Keratinocyte (primary cell): ENCODE measurements at regions not wholly inside any gene's neighbourhood (a gene's known extent, or its start where the extent isn't known, plus 50 kb on each side); places are given as distances from the start of the nearest gene placed in this dataset.

ENCODE experiments used
- DNase-seq: peaks from one replicate; pipeline ENCODE4 v3.0.0-alpha.2; 2011; ENCODE audit warnings: low read depth, missing footprints, low spot score
- FAIRE-seq: peaks from 2 replicates; lab custom pipeline; 2011; peaks lifted over from hg19 to GRCh38; lab: Jason Lieb, UNC
- H2AFZ ChIP-seq: 2 replicates; pipeline ENCODE4 v1.6.0; 2012; ENCODE audit warnings: low read length, control low read depth, inconsistent platforms; ENCODE audit not compliant: control insufficient read depth
- H3K27ac ChIP-seq: 2 replicates; pipeline ENCODE4 v1.5.1; 2011; ENCODE audit warnings: low read length; ENCODE audit not compliant: control insufficient read depth, insufficient read depth
- H3K27me3 ChIP-seq: 3 replicates; pipeline ENCODE4 v1.6.0; 2011; ENCODE audit warnings: low read length; ENCODE audit not compliant: control insufficient read depth, insufficient read depth; ENCODE audit errors: extremely low read depth
- H3K36me3 ChIP-seq, 2 experiments: 2 replicates in 1 of 2; 3 replicates in 1 of 2; pipeline ENCODE4 v1.5.1; 2011; ENCODE audit warnings: low read length in 2 of 2, mild to moderate bottlenecking in 1 of 2; ENCODE audit not compliant: control insufficient read depth in 2 of 2, insufficient read depth in 2 of 2; ENCODE audit errors: extremely low read depth in 1 of 2
- H3K4me1 ChIP-seq: 3 replicates; pipeline ENCODE4 v1.5.1; 2011; ENCODE audit warnings: low read length; ENCODE audit not compliant: control insufficient read depth, insufficient read depth; ENCODE audit errors: extremely low read depth
- H3K4me2 ChIP-seq: 3 replicates; pipeline ENCODE4 v1.6.0; 2011; ENCODE audit warnings: low read depth, low read length; ENCODE audit not compliant: control insufficient read depth, insufficient read depth; ENCODE audit errors: extremely low read depth
- H3K4me3 ChIP-seq, 3 experiments: fragments of 200-600 bp in 1 of 3; sonication (generic) in 1 of 3; 2 replicates in 2 of 3; 3 replicates in 1 of 3; pipeline ENCODE4 v1.5.1; 2011 to 2016; ENCODE audit warnings: low read length in 3 of 3, mild to moderate bottlenecking in 3 of 3, control low read depth in 2 of 3, inconsistent platforms in 1 of 3, low read depth in 1 of 3, mixed read lengths in 1 of 3, mixed run types in 1 of 3, moderate library complexity in 1 of 3; ENCODE audit not compliant: control insufficient read depth in 2 of 3, insufficient read depth in 2 of 3; ENCODE audit errors: extremely low read depth in 1 of 3
- H3K79me2 ChIP-seq: 2 replicates; pipeline ENCODE4 v1.6.0; 2012; ENCODE audit warnings: low read length; ENCODE audit not compliant: control insufficient read depth, insufficient read depth
- H3K9ac ChIP-seq: 3 replicates; pipeline ENCODE4 v1.6.0; 2011; ENCODE audit warnings: low read length; ENCODE audit not compliant: control insufficient read depth, insufficient read depth; ENCODE audit errors: extremely low read depth
- H3K9me1 ChIP-seq: 3 replicates; pipeline ENCODE4 v1.6.0; 2011; ENCODE audit warnings: low read length; ENCODE audit not compliant: control insufficient read depth, insufficient read depth; ENCODE audit errors: extremely low read depth
- H3K9me3 ChIP-seq: 2 replicates; pipeline ENCODE4 v1.5.1; 2012; ENCODE audit warnings: low read depth, low read length; ENCODE audit not compliant: control insufficient read depth
- H4K20me1 ChIP-seq: 3 replicates; pipeline ENCODE4 v1.6.0; 2011; ENCODE audit warnings: low read length; ENCODE audit not compliant: control insufficient read depth, insufficient read depth; ENCODE audit errors: extremely low read depth
- CTCF ChIP-seq, 3 experiments: IDR thresholded peaks in 1 of 3; conservative IDR thresholded peaks in 1 of 3; optimal IDR thresholded peaks in 1 of 3; 2 replicates in 2 of 3; 3 replicates in 1 of 3; pipeline versions ENCODE3 to v1.5.1; 2011; ENCODE audit warnings: low read length in 3 of 3, mild to moderate bottlenecking in 3 of 3, moderate library complexity in 2 of 3, control low read depth in 1 of 3, inconsistent platforms in 1 of 3; ENCODE audit not compliant: insufficient read depth in 2 of 3; ENCODE audit errors: extremely low read depth in 1 of 3
- EZH2 ChIP-seq: IDR thresholded peaks from one replicate; pipeline ENCODE4 v1.6.1; 2012; ENCODE audit warnings: inconsistent platforms, mild to moderate bottlenecking, low read length, moderate library complexity
- dilution Hi-C: fragments of 300-500 bp; cut with MboI; formaldehyde crosslinking; loops from one replicate; pipeline ENCODE4 v1.7.0; 2020; ENCODE audit warnings: low sequenced_read_pairs; ENCODE audit not compliant: extremely low pct_ligation_motif_present

GRCh38 chr1:88237058-88237457 lies 447.0 kb upstream of the PKN2 start:
- no peak overlapping the region for H2AFZ ChIP-seq
- dilution Hi-C loops: no loop called here

GRCh38 chr1:88239205-88239604 lies 444.9 kb upstream of the PKN2 start:
- Histone ChIP-seq H3K27ac (no peak overlapping the region), H4K20me1 (no peaks in the 10 kb centered on the region), H3K36me3 (no peaks in the 10 kb centered on the region), H3K9me1 (no peaks in the 10 kb centered on the region), H3K27me3 (no peaks in the 10 kb centered on the region), H3K9me3 (no peaks in the 10 kb centered on the region), H3K79me2 (no peaks in the 10 kb centered on the region), H3K4me3 (no peak overlapping the region), H3K4me2 (no peak overlapping the region), H3K4me1 (no peaks in the 10 kb centered on the region), H2AFZ (no peak overlapping the region), H3K9ac (no peak overlapping the region)
- DNase-seq (no peak), FAIRE-seq (no peak)
- dilution Hi-C loops: no loop called here
- TF ChIP-seq CTCF (optimal IDR thresholded peaks at IDR 0.05 in 1 of 3, IDR thresholded peaks at IDR 0.05 in 1 of 3, conservative IDR thresholded peaks at IDR 0.05 in 1 of 3; ENCODE audit: extremely low read depth in 1 of 3, insufficient read depth in 2 of 3, low read length in 3 of 3): no peak
- TF ChIP-seq EZH2: no peak

More at GRCh38 chr1:88237058-88237457, 447.0 kb upstream of the PKN2 start:
- TF ChIP-seq CTCF (optimal IDR thresholded peaks at IDR 0.05 in 1 of 3, IDR thresholded peaks at IDR 0.05 in 1 of 3, conservative IDR thresholded peaks at IDR 0.05 in 1 of 3; ENCODE audit: extremely low read depth in 1 of 3, insufficient read depth in 2 of 3, low read length in 3 of 3) (no peak), EZH2 (no peak)
- H3K4me1 ChIP-seq: no peaks in the 10 kb centered on the region
- no peak overlapping the region for H3K27ac ChIP-seq
- no peaks in the 10 kb centered on the region for H4K20me1 ChIP-seq
- no peak overlapping the region for H3K4me3 ChIP-seq
- H3K27me3 ChIP-seq: no peaks in the 10 kb centered on the region
- no peaks in the 10 kb centered on the region for H3K36me3 ChIP-seq
- no peak overlapping the region for H3K4me2 ChIP-seq
- no peak for FAIRE-seq
- H3K9me3 ChIP-seq: no peaks in the 10 kb centered on the region
- H3K9ac ChIP-seq: no peak overlapping the region
- H3K9me1 ChIP-seq: no peaks in the 10 kb centered on the region
- H3K79me2 ChIP-seq: no peaks in the 10 kb centered on the region
- DNase-seq: no peak
